Lower leg skin (tissue), 3 donors: ENCODE measurements at regions not wholly inside any gene's neighbourhood (a gene's known extent, or its start where the extent isn't known, plus 50 kb on each side); places are given as distances from the start of the nearest gene placed in this dataset.

Experiments
- POLR2A ChIP-seq, 2 donors: fragments of 450-650 bp; IDR thresholded peaks; one replicate each; pipeline ENCODE4 v1.6.1; 2016 to 2017; ENCODE audit warnings: antibody characterized with exemption in 2 of 2, mild to moderate bottlenecking in 1 of 2, moderate library complexity in 1 of 2
- TF ChIP-seq, protein P1 (sequence below), 3 donors: fragments of 450-650 bp; IDR thresholded peaks; one replicate each; pipeline ENCODE4 v1.5.1; 2016; ENCODE audit warnings: antibody characterized with exemption in 3 of 3, mild to moderate bottlenecking in 3 of 3, moderate library complexity in 2 of 3

GRCh38 chr12:58564721-58565120 lies 355.6 kb downstream of the LRIG3 start:
- TF ChIP-seq, protein P1, sequence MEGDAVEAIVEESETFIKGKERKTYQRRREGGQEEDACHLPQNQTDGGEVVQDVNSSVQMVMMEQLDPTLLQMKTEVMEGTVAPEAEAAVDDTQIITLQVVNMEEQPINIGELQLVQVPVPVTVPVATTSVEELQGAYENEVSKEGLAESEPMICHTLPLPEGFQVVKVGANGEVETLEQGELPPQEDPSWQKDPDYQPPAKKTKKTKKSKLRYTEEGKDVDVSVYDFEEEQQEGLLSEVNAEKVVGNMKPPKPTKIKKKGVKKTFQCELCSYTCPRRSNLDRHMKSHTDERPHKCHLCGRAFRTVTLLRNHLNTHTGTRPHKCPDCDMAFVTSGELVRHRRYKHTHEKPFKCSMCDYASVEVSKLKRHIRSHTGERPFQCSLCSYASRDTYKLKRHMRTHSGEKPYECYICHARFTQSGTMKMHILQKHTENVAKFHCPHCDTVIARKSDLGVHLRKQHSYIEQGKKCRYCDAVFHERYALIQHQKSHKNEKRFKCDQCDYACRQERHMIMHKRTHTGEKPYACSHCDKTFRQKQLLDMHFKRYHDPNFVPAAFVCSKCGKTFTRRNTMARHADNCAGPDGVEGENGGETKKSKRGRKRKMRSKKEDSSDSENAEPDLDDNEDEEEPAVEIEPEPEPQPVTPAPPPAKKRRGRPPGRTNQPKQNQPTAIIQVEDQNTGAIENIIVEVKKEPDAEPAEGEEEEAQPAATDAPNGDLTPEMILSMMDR (IDR thresholded peaks at IDR 0.05) = no peak
- TF ChIP-seq POLR2A (IDR thresholded peaks at IDR 0.05) = no peak
